ENCODE measurements at regions not wholly inside any gene's neighbourhood (a gene's known extent, or its start where the extent isn't known, plus 50 kb on each side); places are given as distances from the start of the nearest gene placed in this dataset.

DNA sequence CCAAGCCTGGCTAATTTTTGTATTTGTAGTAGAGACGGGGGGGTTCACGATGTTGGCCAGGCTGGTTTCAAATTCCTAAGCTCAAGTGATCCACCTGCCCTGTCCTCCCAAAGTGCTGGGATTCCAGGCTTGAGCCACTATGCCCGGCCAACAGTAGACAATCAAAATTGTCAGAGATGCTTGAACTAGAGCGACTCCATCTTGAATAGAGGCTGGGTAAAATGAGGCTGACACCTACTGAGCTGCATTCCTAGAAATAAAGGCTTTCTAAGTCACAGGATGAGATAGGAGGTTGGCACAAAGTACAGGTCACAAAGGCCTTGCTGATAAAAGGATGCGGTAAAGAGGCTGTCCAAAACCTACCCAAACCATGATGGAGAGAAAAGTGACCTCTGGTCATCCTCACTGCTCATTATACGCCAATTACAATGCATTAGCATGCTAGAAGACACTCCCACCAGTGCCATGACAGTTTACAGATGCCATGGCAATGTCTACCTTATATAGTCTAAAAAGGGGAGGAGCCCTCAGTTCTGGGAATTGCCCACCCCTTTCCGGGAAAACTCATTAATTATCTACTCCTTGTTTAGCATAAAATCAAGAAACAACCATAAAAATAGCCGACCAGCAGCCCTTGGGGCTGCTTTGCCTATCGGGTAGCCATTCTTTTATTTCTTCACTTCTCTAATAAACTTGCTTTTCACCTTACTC is 134.5 kb downstream of the BAMBI start:
- H3F3A ChIP-seq (ENCODE audit: low read depth), result no peaks in the 10 kb centered on the region
- H3K4me1 ChIP-seq (ENCODE audit: insufficient read depth, low read length, poor library complexity, severe bottlenecking), result no peaks in the 10 kb centered on the region
- no peaks in the 10 kb centered on the region for H4K20me1 ChIP-seq (ENCODE audit: insufficient read depth, low read length, poor library complexity, severe bottlenecking)
- H3K36me3 ChIP-seq (ENCODE audit: insufficient read depth, low read length), result no peaks in the 10 kb centered on the region
- TF ChIP-seq, protein P1, sequence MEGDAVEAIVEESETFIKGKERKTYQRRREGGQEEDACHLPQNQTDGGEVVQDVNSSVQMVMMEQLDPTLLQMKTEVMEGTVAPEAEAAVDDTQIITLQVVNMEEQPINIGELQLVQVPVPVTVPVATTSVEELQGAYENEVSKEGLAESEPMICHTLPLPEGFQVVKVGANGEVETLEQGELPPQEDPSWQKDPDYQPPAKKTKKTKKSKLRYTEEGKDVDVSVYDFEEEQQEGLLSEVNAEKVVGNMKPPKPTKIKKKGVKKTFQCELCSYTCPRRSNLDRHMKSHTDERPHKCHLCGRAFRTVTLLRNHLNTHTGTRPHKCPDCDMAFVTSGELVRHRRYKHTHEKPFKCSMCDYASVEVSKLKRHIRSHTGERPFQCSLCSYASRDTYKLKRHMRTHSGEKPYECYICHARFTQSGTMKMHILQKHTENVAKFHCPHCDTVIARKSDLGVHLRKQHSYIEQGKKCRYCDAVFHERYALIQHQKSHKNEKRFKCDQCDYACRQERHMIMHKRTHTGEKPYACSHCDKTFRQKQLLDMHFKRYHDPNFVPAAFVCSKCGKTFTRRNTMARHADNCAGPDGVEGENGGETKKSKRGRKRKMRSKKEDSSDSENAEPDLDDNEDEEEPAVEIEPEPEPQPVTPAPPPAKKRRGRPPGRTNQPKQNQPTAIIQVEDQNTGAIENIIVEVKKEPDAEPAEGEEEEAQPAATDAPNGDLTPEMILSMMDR (conservative IDR thresholded peaks at IDR 0.05; ENCODE audit: low read length), result no peak
- no peak overlapping the region for H3K4me3 ChIP-seq (ENCODE audit: low read length, poor library complexity, severe bottlenecking)
- H2AFZ ChIP-seq (ENCODE audit: low read length), result no peak overlapping the region
- no peaks in the 10 kb centered on the region for H3K9me3 ChIP-seq (ENCODE audit: insufficient read depth, low read depth, low read length)
- H3K9me2 ChIP-seq (replicated peaks; ENCODE audit: low read depth, low read length), result no peaks in the 10 kb centered on the region
- no peaks in the 10 kb centered on the region for H3K27me3 ChIP-seq (ENCODE audit: insufficient read depth, low read length, poor library complexity, severe bottlenecking)
- H3K4me2 ChIP-seq (ENCODE audit: low read depth, low read length, poor library complexity, severe bottlenecking), result no peak overlapping the region
- H3K9ac ChIP-seq (ENCODE audit: low read depth, low read length, poor library complexity, severe bottlenecking), result no peak overlapping the region
- H3K79me2 ChIP-seq (ENCODE audit: insufficient read depth, low read length), result no peaks in the 10 kb centered on the region

DNA sequence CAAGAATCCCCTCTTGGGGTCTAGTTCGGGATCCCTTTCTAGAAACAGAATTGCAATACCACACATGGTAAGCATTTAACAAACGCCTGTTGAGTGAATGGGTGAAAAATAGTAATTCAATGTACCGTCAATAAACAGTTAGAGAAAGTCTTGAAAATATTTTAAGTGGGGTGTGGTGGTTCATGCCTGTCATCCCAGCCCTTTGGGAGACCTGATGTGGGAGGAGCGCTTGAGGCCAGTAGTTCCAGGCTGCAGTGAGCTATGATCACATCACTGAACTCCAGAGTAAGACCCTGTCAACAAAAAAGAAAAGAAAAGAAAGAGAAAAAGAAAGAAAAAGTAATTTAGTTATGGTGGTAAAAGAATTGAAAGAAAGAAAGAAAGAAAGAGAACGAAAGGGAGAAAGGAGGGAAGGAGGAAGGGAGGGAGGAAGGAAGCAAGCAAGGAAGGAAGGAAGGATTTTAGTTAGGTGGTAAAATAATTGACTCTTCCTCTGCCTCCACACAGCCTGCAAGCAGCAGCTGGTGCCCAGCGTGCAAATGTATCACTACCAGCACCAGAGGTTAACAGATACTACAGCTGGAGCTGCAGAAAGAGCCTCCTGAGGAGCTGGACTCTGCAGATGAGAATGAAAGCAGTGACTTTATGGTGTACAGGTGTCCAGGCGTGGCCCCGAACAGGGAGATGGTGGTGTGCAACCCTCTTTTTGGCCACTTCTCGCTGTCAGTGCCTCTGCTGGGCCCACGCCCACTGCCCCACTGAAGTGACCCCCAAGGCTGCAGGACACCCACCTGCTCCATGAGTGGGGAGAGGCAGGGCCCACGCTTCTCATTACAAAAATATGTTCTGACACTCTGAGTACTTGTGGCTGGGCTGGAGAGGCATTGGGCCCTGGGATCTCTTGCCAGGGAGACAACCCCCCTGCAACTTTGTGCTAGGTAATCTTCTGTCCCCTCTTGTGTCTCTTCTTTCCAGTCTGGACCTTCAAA is 135.4 kb downstream of the BAMBI start:
- H3K36me3 ChIP-seq (ENCODE audit: insufficient read depth, low read length), result no peaks in the 10 kb centered on the region

DNA sequence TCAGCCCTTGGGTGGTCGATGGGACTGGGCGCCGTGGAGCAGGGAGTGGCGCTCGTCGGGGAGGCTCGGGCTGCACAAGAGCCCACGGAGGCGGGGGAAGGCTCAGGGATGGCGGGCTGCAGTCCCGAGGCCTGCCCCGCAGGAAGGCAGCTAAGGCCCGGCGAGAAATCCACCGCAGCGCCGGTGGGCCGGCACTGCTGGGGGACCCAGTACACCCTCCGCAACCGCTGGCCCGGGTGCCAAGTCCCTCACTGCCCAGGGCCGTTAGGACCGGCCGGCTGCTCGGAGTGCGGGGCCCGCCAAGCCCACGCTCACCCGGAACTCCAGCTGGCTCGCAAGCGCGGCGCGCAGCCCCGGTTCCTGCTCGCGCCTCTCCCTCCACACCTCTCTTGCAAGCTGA is 138.4 kb downstream of the BAMBI start:
- no peak overlapping the region for H3K9ac ChIP-seq (ENCODE audit: low read depth, low read length, poor library complexity, severe bottlenecking)
- H2AFZ ChIP-seq (ENCODE audit: low read length), result no peak overlapping the region
- H3K4me3 ChIP-seq (ENCODE audit: low read length, poor library complexity, severe bottlenecking), result no peak overlapping the region
- H3K4me1 ChIP-seq (ENCODE audit: insufficient read depth, low read length, poor library complexity, severe bottlenecking), result no peaks in the 10 kb centered on the region
- no peaks in the 10 kb centered on the region for H4K20me1 ChIP-seq (ENCODE audit: insufficient read depth, low read length, poor library complexity, severe bottlenecking)
- H3K9me2 ChIP-seq (replicated peaks; ENCODE audit: low read depth, low read length), result no peaks in the 10 kb centered on the region
- H3F3A ChIP-seq (ENCODE audit: low read depth), result no peaks in the 10 kb centered on the region
- TF ChIP-seq, protein P1 (conservative IDR thresholded peaks at IDR 0.05; ENCODE audit: low read length), result no peak
- TF ChIP-seq EZH2phosphoT487 (IDR thresholded peaks at IDR 0.05; ENCODE audit: borderline replicate concordance), result no peak
- no peaks in the 10 kb centered on the region for H3K9me3 ChIP-seq (ENCODE audit: insufficient read depth, low read depth, low read length)
- H3K36me3 ChIP-seq (ENCODE audit: insufficient read depth, low read length), result no peaks in the 10 kb centered on the region
- no peaks in the 10 kb centered on the region for H3K27me3 ChIP-seq (ENCODE audit: insufficient read depth, low read length, poor library complexity, severe bottlenecking)
- H3K4me2 ChIP-seq (ENCODE audit: low read depth, low read length, poor library complexity, severe bottlenecking), result no peak overlapping the region
- H3K79me2 ChIP-seq (ENCODE audit: insufficient read depth, low read length), result no peaks in the 10 kb centered on the region

More for the DNA sequence above, 135.4 kb downstream of the BAMBI start:
- Histone ChIP-seq H4K20me1 (ENCODE audit: insufficient read depth, low read length, poor library complexity, severe bottlenecking) (no peaks in the 10 kb centered on the region), H3K4me2 (ENCODE audit: low read depth, low read length, poor library complexity, severe bottlenecking) (no peak overlapping the region), H3K27me3 (ENCODE audit: insufficient read depth, low read length, poor library complexity, severe bottlenecking) (no peaks in the 10 kb centered on the region), H3F3A (ENCODE audit: low read depth) (no peaks in the 10 kb centered on the region), H3K4me3 (ENCODE audit: low read length, poor library complexity, severe bottlenecking) (no peak overlapping the region), H2AFZ (ENCODE audit: low read length) (no peak overlapping the region), H3K9me2 (replicated peaks; ENCODE audit: low read depth, low read length) (no peaks in the 10 kb centered on the region), H3K9me3 (ENCODE audit: insufficient read depth, low read depth, low read length) (no peaks in the 10 kb centered on the region), H3K9ac (ENCODE audit: low read depth, low read length, poor library complexity, severe bottlenecking) (no peak overlapping the region), H3K79me2 (ENCODE audit: insufficient read depth, low read length) (no peaks in the 10 kb centered on the region), H3K4me1 (ENCODE audit: insufficient read depth, low read length, poor library complexity, severe bottlenecking) (no peaks in the 10 kb centered on the region)
- TF ChIP-seq, protein P1 (conservative IDR thresholded peaks at IDR 0.05; ENCODE audit: low read length), result no peak
- no peak for TF ChIP-seq EZH2phosphoT487 (IDR thresholded peaks at IDR 0.05; ENCODE audit: borderline replicate concordance)

All from Loucy (cell line).